SK-N-SH (cell line): ENCODE measurements at regions not wholly inside any gene's neighbourhood (a gene's known extent, or its start where the extent isn't known, plus 50 kb on each side); places are given as distances from the start of the nearest gene placed in this dataset.

ENCODE experiments used
- CTCF ChIP-seq: fragments of 200-600 bp; sonication (generic); IDR thresholded peaks from 2 replicates; pipeline ENCODE4 v1.6.1; 2017; ENCODE audit warnings: antibody characterized with exemption, mild to moderate bottlenecking, moderate library complexity
- EP300 ChIP-seq, 2 experiments: IDR thresholded peaks; 2 replicates each; pipeline versions ENCODE4 v1.4.0 to v1.6.1; 2012; ENCODE audit warnings: borderline replicate concordance in 1 of 2, low read depth in 1 of 2, low read length in 1 of 2
- FOSL2 ChIP-seq: IDR thresholded peaks from 2 replicates; pipeline ENCODE4 v1.4.0; 2012; ENCODE audit warnings: low read depth, mild to moderate bottlenecking, moderate library complexity, borderline replicate concordance
- FOXM1 ChIP-seq: IDR thresholded peaks from 2 replicates; pipeline ENCODE4 v1.4.0; 2012; ENCODE audit warnings: low read depth, mild to moderate bottlenecking
- GABPA ChIP-seq: IDR thresholded peaks from 2 replicates; pipeline ENCODE4 v1.4.0; 2012; ENCODE audit warnings: low read depth, mild to moderate bottlenecking
- IRF3 ChIP-seq: fragments of 150-350 bp; IDR thresholded peaks from 2 replicates; pipeline ENCODE4 v1.6.1; 2016; ENCODE audit warnings: mild to moderate bottlenecking, low read depth, low read length
- MXI1 ChIP-seq: IDR thresholded peaks from 2 replicates; pipeline ENCODE4 v1.6.1; 2012; ENCODE audit warnings: mild to moderate bottlenecking, low read depth, low read length, improper control_type of control experiment
- POLR2AphosphoS5 ChIP-seq: IDR thresholded peaks from 2 replicates; pipeline ENCODE4 v1.6.1; 2012; ENCODE audit warnings: low read depth, low read length
- RAD21 ChIP-seq: IDR thresholded peaks from 2 replicates; pipeline ENCODE4 v1.6.1; 2012; ENCODE audit warnings: mild to moderate bottlenecking, low read length
- REST ChIP-seq: IDR thresholded peaks from 2 replicates; pipeline ENCODE4 v1.6.1; 2012; ENCODE audit warnings: mild to moderate bottlenecking, low read depth, low read length, moderate library complexity
- RFX5 ChIP-seq: IDR thresholded peaks from 2 replicates; pipeline ENCODE4 v1.6.1; 2012; ENCODE audit warnings: mild to moderate bottlenecking, improper control_type of control experiment, low read length
- YY1 ChIP-seq: IDR thresholded peaks from 2 replicates; pipeline ENCODE4 v1.4.0; 2012; ENCODE audit warnings: low read depth, mild to moderate bottlenecking

- TF ChIP-seq CTCF (no peak), FOSL2 (no peak), FOXM1 (no peak), RAD21 (no peak), IRF3 (no peak), MXI1 (no peak), REST (no peak), YY1 (no peak), GABPA (no peak), EP300 (IDR thresholded peaks at IDR 0.05; ENCODE audit: borderline replicate concordance in 1 of 2, low read depth in 1 of 2, low read length in 1 of 2) (no peak), RFX5 (no peak), POLR2AphosphoS5 (no peak)
These were observed 309.7 kb downstream of the SEC16B start for GRCh38 chr1:177660188-177660587.
